IPS DF 4.7 (cell line): ENCODE measurements at regions not wholly inside any gene's neighbourhood (a gene's known extent, or its start where the extent isn't known, plus 50 kb on each side); places are given as distances from the start of the nearest gene placed in this dataset.
A peak's percentile ranks its signal among the peaks of the same experiment; 100 is the strongest.
"Not testable (repeated sequence)": the region's sequence is repeated elsewhere in the genome, so short reads cannot be mapped to it uniquely, and the experiment has no call there.

Experiments used
- DNase-seq: peaks from one replicate; pipeline ENCODE4 v3.0.0-alpha.2; 2013; ENCODE audit warnings: low spot score; ENCODE audit errors: extremely low read depth

GRCh38 chr9:78172610-78173009 is 63.3 kb upstream of the CEP78 start:
- not testable (repeated sequence) for DNase-seq

GRCh38 chr9:78171651-78172050 is 64.2 kb upstream of the CEP78 start:
- no peak for DNase-seq

- no peak for DNase-seq
These were observed 66.8 kb upstream of the CEP78 start for GRCh38 chr9:78169125-78169524.

GRCh38 chr9:78167356-78167755 is 68.5 kb upstream of the CEP78 start:
- no peak for DNase-seq

GRCh38 chr9:78163834-78164233 is 72.0 kb upstream of the CEP78 start:
- no peak for DNase-seq

- DNase-seq: no peak
These were observed 77.6 kb upstream of the CEP78 start for GRCh38 chr9:78158286-78158685.

GRCh38 chr9:78150983-78151356 is 84.9 kb upstream of the CEP78 start:
- no peak for DNase-seq

- DNase-seq: no peak
These were observed 85.4 kb upstream of the CEP78 start for GRCh38 chr9:78150312-78150982.

- DNase-seq: no peak
These were observed 86.1 kb upstream of the CEP78 start for GRCh38 chr9:78149702-78150291.

GRCh38 chr9:78146241-78146640 is 89.6 kb upstream of the CEP78 start:
- no peak for DNase-seq

- DNase-seq: no peak
These were observed 91.1 kb upstream of the CEP78 start for GRCh38 chr9:78144663-78145377.

- DNase-seq: no peak
These were observed 91.9 kb upstream of the CEP78 start for GRCh38 chr9:78144008-78144381.

GRCh38 chr9:78143281-78144007 is 92.4 kb upstream of the CEP78 start:
- DNase-seq: no peak

- DNase-seq: not testable (repeated sequence)
These were observed 93.6 kb upstream of the CEP78 start for GRCh38 chr9:78142264-78142663.

- DNase-seq: no peak
These were observed 102.1 kb upstream of the CEP78 start for GRCh38 chr9:78133751-78134150.

GRCh38 chr9:78132701-78133058 is 101.1 kb upstream of the GNAQ start:
- DNase-seq: no peak

GRCh38 chr9:78131969-78132700 is 100.5 kb upstream of the GNAQ start:
- no peak for DNase-seq

GRCh38 chr9:78130853-78131252 is 99.2 kb upstream of the GNAQ start:
- no peak for DNase-seq

- DNase-seq: peak; percentile 16
These were observed 98.4 kb upstream of the GNAQ start for GRCh38 chr9:78130004-78130403.

- no peak for DNase-seq
These were observed 95.9 kb upstream of the GNAQ start for GRCh38 chr9:78127279-78128225.
